ENCODE measurements at regions not wholly inside any gene's neighbourhood (a gene's known extent, or its start where the extent isn't known, plus 50 kb on each side); places are given as distances from the start of the nearest gene placed in this dataset.
"Not testable (repeated sequence)": the region's sequence is repeated elsewhere in the genome, so short reads cannot be mapped to it uniquely, and the experiment has no call there.

- DNase-seq (ENCODE audit: low read depth in 2 of 3, low spot score in 2 of 3) = no peak
Measured at GRCh38 chr2:194725169-194725568, 931.9 kb upstream of the SLC39A10 start.

- DNase-seq (ENCODE audit: low read depth in 2 of 3, low spot score in 2 of 3) = no peak
Measured at GRCh38 chr2:194723446-194723845, 933.6 kb upstream of the SLC39A10 start.

GRCh38 chr2:194721227-194721626 is 935.8 kb upstream of the SLC39A10 start:
- DNase-seq (ENCODE audit: low read depth in 2 of 3, low spot score in 2 of 3) = no peak

- no peak for DNase-seq (ENCODE audit: low read depth in 2 of 3, low spot score in 2 of 3)
Measured at GRCh38 chr2:194720462-194720861, 936.6 kb upstream of the SLC39A10 start.

- no peak for DNase-seq (ENCODE audit: low read depth in 2 of 3, low spot score in 2 of 3)
Measured at GRCh38 chr2:194718881-194719280, 938.1 kb upstream of the SLC39A10 start.

GRCh38 chr2:194714541-194714940 is 942.5 kb upstream of the SLC39A10 start:
- DNase-seq (ENCODE audit: low read depth in 2 of 3, low spot score in 2 of 3) = no peak

- DNase-seq (ENCODE audit: low read depth in 2 of 3, low spot score in 2 of 3) = no peak
Measured at GRCh38 chr2:194709840-194710239, 947.2 kb upstream of the SLC39A10 start.

GRCh38 chr2:194706179-194706578 is 950.8 kb upstream of the SLC39A10 start:
- no peak for DNase-seq (ENCODE audit: low read depth in 2 of 3, low spot score in 2 of 3)

GRCh38 chr2:194705398-194705797 is 951.6 kb upstream of the SLC39A10 start:
- no peak for DNase-seq (ENCODE audit: low read depth in 2 of 3, low spot score in 2 of 3)

GRCh38 chr2:194700726-194701125 is 956.3 kb upstream of the SLC39A10 start:
- DNase-seq (ENCODE audit: low read depth in 2 of 3, low spot score in 2 of 3) = no peak

- DNase-seq (ENCODE audit: low read depth in 2 of 3, low spot score in 2 of 3) = no peak
Measured at GRCh38 chr2:194700116-194700515, 956.9 kb upstream of the SLC39A10 start.

- DNase-seq (ENCODE audit: low read depth in 2 of 3, low spot score in 2 of 3) = no peak
Measured at GRCh38 chr2:194698012-194698411, 959.0 kb upstream of the SLC39A10 start.

GRCh38 chr2:194697439-194697838 is 959.6 kb upstream of the SLC39A10 start:
- no peak for DNase-seq (ENCODE audit: low read depth in 2 of 3, low spot score in 2 of 3)

GRCh38 chr2:194696690-194697089 is 960.3 kb upstream of the SLC39A10 start:
- no peak for DNase-seq (ENCODE audit: low read depth in 2 of 3, low spot score in 2 of 3)

- DNase-seq (ENCODE audit: low read depth in 2 of 3, low spot score in 2 of 3) = no peak
Measured at GRCh38 chr2:194686569-194686968, 970.5 kb upstream of the SLC39A10 start.

- DNase-seq (ENCODE audit: low read depth in 2 of 3, low spot score in 2 of 3) = no peak
Measured at GRCh38 chr2:194674043-194674442, 983.0 kb upstream of the SLC39A10 start.

GRCh38 chr2:194672994-194673393 is 984.0 kb upstream of the SLC39A10 start:
- no peak for DNase-seq (ENCODE audit: low read depth in 2 of 3, low spot score in 2 of 3)

GRCh38 chr2:194661431-194661830 is 995.6 kb upstream of the SLC39A10 start:
- no peak for DNase-seq (ENCODE audit: low read depth in 2 of 3, low spot score in 2 of 3)

GRCh38 chr2:194639057-194639456 is 1018.0 kb upstream of the SLC39A10 start:
- DNase-seq (ENCODE audit: low read depth in 2 of 3, low spot score in 2 of 3) = not testable (repeated sequence)

GRCh38 chr2:194621945-194622344 is 1035.1 kb upstream of the SLC39A10 start:
- DNase-seq (ENCODE audit: low read depth in 2 of 3, low spot score in 2 of 3) = no peak

- DNase-seq (ENCODE audit: low read depth in 2 of 3, low spot score in 2 of 3) = no peak
Measured at GRCh38 chr2:194619366-194619765, 1037.7 kb upstream of the SLC39A10 start.

GRCh38 chr2:194618432-194618831 is 1038.6 kb upstream of the SLC39A10 start:
- DNase-seq (ENCODE audit: low read depth in 2 of 3, low spot score in 2 of 3) = no peak

- no peak for DNase-seq (ENCODE audit: low read depth in 2 of 3, low spot score in 2 of 3)
Measured at GRCh38 chr2:194616334-194616733, 1040.7 kb upstream of the SLC39A10 start.

GRCh38 chr2:194610297-194610696 is 1046.7 kb upstream of the SLC39A10 start:
- DNase-seq (ENCODE audit: low read depth in 2 of 3, low spot score in 2 of 3) = no peak
